BJ (cell line): ENCODE measurements at regions not wholly inside any gene's neighbourhood (a gene's known extent, or its start where the extent isn't known, plus 50 kb on each side); places are given as distances from the start of the nearest gene placed in this dataset.

Experiments used
- CTCF ChIA-PET: fragments of 350-600 bp; formaldehyde crosslinking; extraction: SDS; loops from one replicate; lab custom pipeline; 2021; ENCODE audit warnings: antibody characterized with exemption, inconsistent platforms; lab: Yijun Ruan, JAX
- POLR2A ChIA-PET: fragments of 300-600 bp; sonication (Branson Sonifier 250); formaldehyde crosslinking; extraction: SDS; loops from one replicate; lab custom pipeline; 2021; ENCODE audit warnings: antibody characterized with exemption; lab: Charles Lee
- DNase-seq: peaks from one replicate; pipeline ENCODE4 v3.0.0-alpha.2; 2011; ENCODE audit warnings: low read depth
- H3K27me3 ChIP-seq: 2 replicates; pipeline ENCODE4 v1.6.0; 2011; ENCODE audit warnings: low read length; ENCODE audit not compliant: control insufficient read depth, insufficient read depth
- H3K36me3 ChIP-seq: 2 replicates; pipeline ENCODE4 v1.5.1; 2011; ENCODE audit warnings: low read length; ENCODE audit not compliant: control insufficient read depth, insufficient read depth
- H3K4me3 ChIP-seq: 2 replicates; pipeline ENCODE4 v1.5.1; 2011; ENCODE audit warnings: low read depth, mild to moderate bottlenecking, control low read depth, low read length
- CTCF ChIP-seq: IDR thresholded peaks from 2 replicates; pipeline ENCODE4 v1.5.1; 2011; ENCODE audit warnings: low read depth, mild to moderate bottlenecking, control low read depth, inconsistent platforms, low read length, moderate library complexity; ENCODE audit not compliant: insufficient read depth

- no peak for TF ChIP-seq CTCF
- ChIA-PET CTCF (interaction anchor here (0.6 kb wide), 1 partner anchor 467 kb away, joined by 3 read pairs; no protein-coding TSS in a partner anchor), POLR2A (no interaction called here)
- H3K4me3 ChIP-seq, result no peak overlapping the region
- H3K27me3 ChIP-seq, result no peaks in the 10 kb centered on the region
- H3K36me3 ChIP-seq, result no peaks in the 10 kb centered on the region
- no peak for DNase-seq
Measured at GRCh38 chr4:126614356-126614855, 1018.4 kb upstream of the INTU start.

GRCh38 chr4:126616795-126617194 lies 1016.0 kb upstream of the INTU start:
- DNase-seq, result no peak
- TF ChIP-seq CTCF, result no peak
- ChIA-PET POLR2A (no interaction called here), CTCF (interaction anchor here (1.5 kb wide), 2 partner anchors 11 to 12 kb away, joined by 3 to 4 read pairs; no protein-coding TSS in a partner anchor)
- H3K36me3 ChIP-seq, result no peaks in the 10 kb centered on the region
- no peaks in the 10 kb centered on the region for H3K27me3 ChIP-seq
- H3K4me3 ChIP-seq, result no peak overlapping the region

GRCh38 chr4:126627255-126627654 lies 1005.5 kb upstream of the INTU start:
- ChIA-PET CTCF (interaction anchor here (0.7 to 1.7 kb wide), 3 partner anchors 9 to 774 kb away, joined by 3 to 6 read pairs (median 3); no protein-coding TSS in a partner anchor), POLR2A (no interaction called here)
- peak; percentile 63 for TF ChIP-seq CTCF
- Histone ChIP-seq H3K36me3 (no peaks in the 10 kb centered on the region), H3K27me3 (no peaks in the 10 kb centered on the region), H3K4me3 (no peak overlapping the region)
- no peak for DNase-seq

GRCh38 chr4:126628933-126629332 lies 1003.8 kb upstream of the INTU start:
- ChIA-PET POLR2A (no interaction called here), CTCF (interaction anchor here (0.7 to 1.7 kb wide), 3 partner anchors 11 to 168 kb away, joined by 3 to 6 read pairs (median 4); no protein-coding TSS in a partner anchor)
- DNase-seq, result no peak
- Histone ChIP-seq H3K4me3 (no peak overlapping the region), H3K27me3 (no peaks in the 10 kb centered on the region), H3K36me3 (no peaks in the 10 kb centered on the region)
- TF ChIP-seq CTCF, result no peak

GRCh38 chr4:126630230-126630629 lies 1002.5 kb upstream of the INTU start:
- H3K27me3 ChIP-seq, result no peaks in the 10 kb centered on the region
- no peak for DNase-seq
- ChIA-PET POLR2A (no interaction called here), CTCF (interaction anchor here (0.7 to 1.0 kb wide), 3 partner anchors 515 to 770 kb away, joined by 3 to 4 read pairs (median 4); no protein-coding TSS in a partner anchor)
- TF ChIP-seq CTCF, result no peak
- no peaks in the 10 kb centered on the region for H3K36me3 ChIP-seq
- H3K4me3 ChIP-seq, result no peak overlapping the region
